SU-DHL-6 (cell line): ENCODE measurements at regions not wholly inside any gene's neighbourhood (a gene's known extent, or its start where the extent isn't known, plus 50 kb on each side); places are given as distances from the start of the nearest gene placed in this dataset.

ENCODE experiments used
- H2AFZ ChIP-seq: fragments of 200-600 bp; sonication (generic); 2 replicates; pipeline ENCODE4 v1.6.1; 2014; ENCODE audit warnings: low read depth, mild to moderate bottlenecking, moderate library complexity, mixed read lengths, antibody characterized with exemption, low read length; ENCODE audit not compliant: severe bottlenecking
- H3F3A ChIP-seq: fragments of 200-600 bp; shearing (Covaris generic); 2 replicates; pipeline ENCODE4 v1.6.0; 2016; ENCODE audit warnings: antibody characterized with exemption, mild to moderate bottlenecking; ENCODE audit not compliant: insufficient read depth
- H3K27ac ChIP-seq: fragments of 200-600 bp; sonication (generic); 2 replicates; pipeline ENCODE4 v1.5.1; 2016; ENCODE audit warnings: low read depth, mild to moderate bottlenecking, low read length, moderate library complexity, mixed read lengths
- H3K27me3 ChIP-seq: fragments of 200-600 bp; sonication (generic), shearing (Covaris generic); 2 replicates; pipeline ENCODE4 v1.6.0; 2014; ENCODE audit warnings: mild to moderate bottlenecking, low read length
- H3K36me3 ChIP-seq: fragments of 200-600 bp; sonication (generic); 2 replicates; pipeline ENCODE4 v1.6.1; 2014; ENCODE audit warnings: mild to moderate bottlenecking, low read length, mixed read lengths
- H3K4me2 ChIP-seq: fragments of 300-600, 200-600 bp; shearing (Covaris generic), sonication (generic); 2 replicates; pipeline ENCODE4 v1.6.0; 2014; ENCODE audit warnings: low read length, low read depth, mild to moderate bottlenecking; ENCODE audit not compliant: poor library complexity, severe bottlenecking
- H3K4me3 ChIP-seq: fragments of 200-600 bp; sonication (generic); 2 replicates; pipeline ENCODE4 v1.5.1; 2014; ENCODE audit warnings: antibody characterized with exemption, low read length, mild to moderate bottlenecking, mixed read lengths; ENCODE audit not compliant: insufficient read depth, poor library complexity, severe bottlenecking
- H3K79me2 ChIP-seq: fragments of 200-600 bp; sonication (generic); 2 replicates; pipeline ENCODE4 v1.6.1; 2014; ENCODE audit warnings: mild to moderate bottlenecking, low read length, moderate library complexity; ENCODE audit not compliant: insufficient read depth
- H3K9ac ChIP-seq: fragments of 200-600 bp; sonication (generic); 2 replicates; pipeline ENCODE4 v1.7.0; 2014; ENCODE audit warnings: mild to moderate bottlenecking, low read length
- H3K9me2 ChIP-seq: fragments of 200-600 bp; sonication (generic); replicated peaks from 2 replicates; pipeline ENCODE4 v1.6.1; 2014; ENCODE audit warnings: low read length; ENCODE audit not compliant: insufficient read depth
- H3K9me3 ChIP-seq: fragments of 200-600 bp; sonication (generic); 2 replicates; pipeline ENCODE4 v1.6.1; 2014; ENCODE audit warnings: low read length, mixed read lengths; ENCODE audit not compliant: insufficient read depth
- H4K20me1 ChIP-seq: fragments of 200-600 bp; sonication (generic); 2 replicates; pipeline ENCODE4 v1.6.1; 2014; ENCODE audit warnings: low read depth, mild to moderate bottlenecking, antibody characterized with exemption, low read length, moderate library complexity, mixed read lengths
- EZH2phosphoT487 ChIP-seq: fragments of 200-600 bp; sonication (generic), shearing (Covaris generic); conservative IDR thresholded peaks from 2 replicates; pipeline ENCODE4 v1.6.1; 2018; ENCODE audit warnings: mild to moderate bottlenecking, antibody characterized with exemption, low read length, moderate library complexity, mixed read lengths
- TF ChIP-seq, protein P1 (sequence below): fragments of 200-600 bp; sonication (generic); IDR thresholded peaks from one replicate; pipeline ENCODE4 v1.5.1; 2017; ENCODE audit warnings: antibody characterized with exemption, mild to moderate bottlenecking, low read length, moderate library complexity; ENCODE audit not compliant: insufficient read depth, poor library complexity, severe bottlenecking

DNA sequence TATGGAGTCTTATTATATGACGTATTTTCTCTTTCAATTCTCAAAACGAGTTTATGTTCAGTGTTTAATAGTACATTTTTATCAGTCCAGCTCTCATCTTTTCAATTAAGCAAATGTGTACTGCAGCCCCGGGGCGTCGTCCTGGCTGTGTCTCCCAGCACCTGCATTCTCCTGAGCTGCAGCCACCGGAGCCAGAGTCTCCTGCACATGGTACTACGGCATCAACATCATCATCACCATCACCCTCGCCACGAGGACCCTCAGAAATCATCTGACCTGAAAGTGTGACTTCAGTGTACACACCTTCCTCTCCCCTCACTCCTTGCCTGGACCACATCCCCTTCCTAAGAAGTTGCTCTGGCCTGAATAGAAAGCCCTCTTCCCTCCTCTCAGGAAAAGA lies 267.7 kb upstream of the ARID1B start:
- H3K9me2 ChIP-seq, result no peaks in the 10 kb centered on the region
- no peaks in the 10 kb centered on the region for H4K20me1 ChIP-seq
- H2AFZ ChIP-seq, result no peak overlapping the region
- H3K79me2 ChIP-seq, result no peaks in the 10 kb centered on the region
- no peak overlapping the region for H3K9ac ChIP-seq
- no peaks in the 10 kb centered on the region for H3K9me3 ChIP-seq
- H3F3A ChIP-seq, result no peaks in the 10 kb centered on the region
- TF ChIP-seq, protein P1, sequence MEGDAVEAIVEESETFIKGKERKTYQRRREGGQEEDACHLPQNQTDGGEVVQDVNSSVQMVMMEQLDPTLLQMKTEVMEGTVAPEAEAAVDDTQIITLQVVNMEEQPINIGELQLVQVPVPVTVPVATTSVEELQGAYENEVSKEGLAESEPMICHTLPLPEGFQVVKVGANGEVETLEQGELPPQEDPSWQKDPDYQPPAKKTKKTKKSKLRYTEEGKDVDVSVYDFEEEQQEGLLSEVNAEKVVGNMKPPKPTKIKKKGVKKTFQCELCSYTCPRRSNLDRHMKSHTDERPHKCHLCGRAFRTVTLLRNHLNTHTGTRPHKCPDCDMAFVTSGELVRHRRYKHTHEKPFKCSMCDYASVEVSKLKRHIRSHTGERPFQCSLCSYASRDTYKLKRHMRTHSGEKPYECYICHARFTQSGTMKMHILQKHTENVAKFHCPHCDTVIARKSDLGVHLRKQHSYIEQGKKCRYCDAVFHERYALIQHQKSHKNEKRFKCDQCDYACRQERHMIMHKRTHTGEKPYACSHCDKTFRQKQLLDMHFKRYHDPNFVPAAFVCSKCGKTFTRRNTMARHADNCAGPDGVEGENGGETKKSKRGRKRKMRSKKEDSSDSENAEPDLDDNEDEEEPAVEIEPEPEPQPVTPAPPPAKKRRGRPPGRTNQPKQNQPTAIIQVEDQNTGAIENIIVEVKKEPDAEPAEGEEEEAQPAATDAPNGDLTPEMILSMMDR, result no peak
- TF ChIP-seq EZH2phosphoT487, result no peak
- H3K27me3 ChIP-seq, result no peaks in the 10 kb centered on the region
- H3K27ac ChIP-seq, result no peak overlapping the region
- H3K4me3 ChIP-seq, result no peak overlapping the region
- H3K4me2 ChIP-seq, result no peak overlapping the region
- H3K36me3 ChIP-seq, result no peaks in the 10 kb centered on the region

DNA sequence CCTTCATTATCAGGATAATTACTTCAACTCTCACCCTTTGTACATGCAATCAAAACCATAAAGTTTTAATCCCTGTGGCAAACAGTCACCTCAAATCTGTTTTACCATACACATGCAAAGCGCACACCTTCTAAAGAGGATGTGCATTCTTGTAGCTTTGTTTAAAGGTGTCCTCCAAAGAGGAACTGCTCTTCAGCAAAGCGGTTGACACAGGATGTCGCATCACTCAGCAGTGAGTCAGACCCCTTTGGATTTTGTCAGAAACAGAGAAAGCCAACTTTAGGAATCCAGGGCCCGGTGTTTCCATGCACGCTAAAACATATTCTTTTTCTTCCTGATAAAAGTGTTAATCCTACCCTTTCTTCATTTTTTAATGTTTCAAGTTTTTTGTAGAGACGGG lies 268.3 kb upstream of the ARID1B start:
- Histone ChIP-seq H2AFZ (no peak overlapping the region), H3K9ac (no peak overlapping the region), H3K9me2 (no peaks in the 10 kb centered on the region), H3K36me3 (no peaks in the 10 kb centered on the region), H3K79me2 (no peaks in the 10 kb centered on the region), H4K20me1 (no peaks in the 10 kb centered on the region), H3K4me3 (no peak overlapping the region), H3K27ac (no peak overlapping the region), H3F3A (no peaks in the 10 kb centered on the region), H3K27me3 (no peaks in the 10 kb centered on the region), H3K9me3 (no peaks in the 10 kb centered on the region), H3K4me2 (no peak overlapping the region)
- TF ChIP-seq EZH2phosphoT487, result no peak
- TF ChIP-seq, protein P1, result no peak

DNA sequence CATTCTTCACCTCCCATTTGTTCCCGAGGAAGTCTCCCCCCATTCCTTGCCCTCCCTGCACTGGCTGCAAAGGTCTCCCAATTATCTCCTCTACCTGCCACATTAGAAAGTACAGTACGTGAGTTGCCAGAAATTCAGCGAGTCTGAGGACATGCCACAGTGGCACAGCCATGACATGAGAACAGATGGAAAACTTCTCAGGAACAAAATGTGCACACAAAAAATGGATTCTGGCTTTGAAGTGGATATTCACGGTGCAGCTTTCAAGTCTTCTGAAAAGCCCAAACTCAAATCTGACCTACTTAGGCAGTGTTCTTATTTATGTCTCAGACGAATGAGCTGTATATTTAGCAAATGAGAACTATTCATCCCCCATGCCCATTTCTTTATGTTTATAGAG lies 269.1 kb upstream of the ARID1B start:
- Histone ChIP-seq H4K20me1 (no peaks in the 10 kb centered on the region), H3K27me3 (no peaks in the 10 kb centered on the region), H3K27ac (no peak overlapping the region), H2AFZ (no peak overlapping the region), H3K9ac (no peak overlapping the region), H3K79me2 (no peaks in the 10 kb centered on the region), H3K36me3 (no peaks in the 10 kb centered on the region), H3K4me2 (no peak overlapping the region), H3K4me3 (no peak overlapping the region), H3K9me2 (no peaks in the 10 kb centered on the region), H3F3A (no peaks in the 10 kb centered on the region), H3K9me3 (no peaks in the 10 kb centered on the region)
- TF ChIP-seq, protein P1, result no peak
- no peak for TF ChIP-seq EZH2phosphoT487
